ENCODE measurements at regions not wholly inside any gene's neighbourhood (a gene's known extent, or its start where the extent isn't known, plus 50 kb on each side); places are given as distances from the start of the nearest gene placed in this dataset.

DNA sequence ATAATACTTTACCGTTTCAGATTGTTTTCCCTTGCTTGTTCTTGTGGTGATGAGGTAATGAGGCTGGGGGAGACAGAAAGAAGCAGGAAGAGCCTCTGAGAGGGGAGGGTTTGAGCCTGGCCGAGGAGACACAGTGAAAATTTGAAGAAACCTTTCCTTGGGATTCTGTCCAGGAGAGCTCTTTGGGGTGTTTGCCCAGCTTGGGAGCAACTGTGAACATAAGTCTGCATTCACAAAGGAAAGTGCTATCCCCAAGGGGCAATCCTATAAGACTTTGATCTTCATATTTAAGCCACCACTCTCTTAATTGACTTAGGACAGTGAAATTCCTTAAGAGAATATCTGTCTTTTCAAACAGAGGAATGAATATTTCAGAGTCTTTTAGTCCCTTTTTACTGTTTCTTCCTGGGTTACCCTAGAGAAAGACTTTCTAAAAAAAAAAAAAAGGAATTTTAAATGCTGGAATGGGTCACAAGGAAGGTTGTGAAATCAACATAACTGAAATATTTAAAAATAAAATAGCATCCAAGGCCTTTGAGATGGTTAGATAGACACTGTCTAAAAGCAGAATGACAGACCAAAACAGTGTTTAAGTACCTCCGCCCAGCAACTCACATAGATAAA, 52.5 kb upstream of the STAM2 start:
- DNase-seq (ENCODE audit: low read depth in 2 of 2): no peak

GRCh38 chr2:152231446-152231845, 55.9 kb upstream of the STAM2 start:
- DNase-seq (ENCODE audit: low read depth in 2 of 2): no peak

GRCh38 chr2:152234277-152234676, 58.7 kb upstream of the STAM2 start:
- no peak for DNase-seq (ENCODE audit: low read depth in 2 of 2)

DNA sequence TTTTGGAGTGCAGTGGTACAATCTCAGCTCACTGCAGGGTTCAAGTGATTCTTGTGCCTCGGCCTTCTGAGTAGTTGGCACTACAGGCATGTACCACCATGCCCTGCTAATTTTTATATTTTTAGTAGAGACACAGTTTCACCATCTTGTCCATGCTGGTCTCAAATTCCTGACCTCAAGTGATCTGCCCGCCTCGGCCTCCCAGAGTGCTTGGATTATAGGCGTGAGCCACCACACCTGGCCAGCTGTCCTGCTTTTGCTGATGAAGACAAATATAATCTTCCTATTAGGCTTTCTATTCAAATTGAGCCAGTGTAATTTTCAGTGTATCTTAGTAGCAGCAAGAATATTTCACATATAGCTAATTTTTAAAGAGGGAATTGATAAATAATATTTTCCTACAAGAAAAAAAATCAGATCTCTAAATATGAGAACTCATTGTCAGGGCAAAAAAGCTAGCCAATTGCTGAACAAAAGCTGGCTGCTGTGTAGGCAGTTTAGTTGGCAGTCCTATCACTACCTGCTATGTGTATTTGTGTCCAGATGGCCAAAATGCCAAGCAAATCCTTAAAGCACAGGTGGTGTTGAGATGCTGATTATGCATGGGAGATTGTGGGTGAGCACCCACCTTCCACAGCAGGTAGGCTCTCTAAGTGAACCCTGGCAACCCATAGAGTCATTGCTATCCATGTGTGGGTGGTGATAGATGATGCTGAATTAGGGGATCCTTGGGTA, 60.8 kb upstream of the STAM2 start:
- no peak for DNase-seq (ENCODE audit: low read depth in 2 of 2)

GRCh38 chr2:152238016-152238415, 62.5 kb upstream of the STAM2 start:
- DNase-seq (ENCODE audit: low read depth in 2 of 2): no peak

DNA sequence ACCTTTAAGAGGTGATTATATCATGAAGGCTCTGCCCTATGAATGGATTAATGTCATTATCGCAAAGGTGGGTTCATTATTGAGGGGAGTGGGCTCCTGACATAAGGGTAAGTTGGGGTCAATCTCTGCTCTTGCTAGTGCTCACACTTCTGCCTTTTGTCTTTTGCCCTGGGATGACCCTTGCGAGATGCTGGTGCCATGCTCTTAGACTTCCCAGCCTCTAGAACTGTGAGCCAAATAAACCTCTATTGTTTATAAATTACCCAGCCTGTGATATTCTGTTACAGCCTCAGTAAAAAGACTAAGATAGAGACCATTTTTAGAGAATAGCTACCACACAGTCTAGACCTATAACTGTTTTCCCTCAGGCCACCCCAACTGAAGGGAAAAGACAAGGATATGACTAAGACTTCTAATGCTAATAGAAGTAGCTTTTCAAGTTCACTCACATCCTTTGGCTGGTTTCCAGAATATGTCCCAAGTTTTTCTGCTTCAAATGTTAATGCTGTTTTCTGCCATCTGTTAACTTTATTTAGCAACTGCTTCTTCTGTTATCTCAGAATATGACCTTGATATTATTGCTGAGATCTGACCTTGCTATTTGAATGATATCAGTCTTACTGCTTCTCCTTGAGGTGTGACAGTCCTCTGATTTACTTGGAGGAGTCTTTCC, 65.1 kb upstream of the STAM2 start:
- DNase-seq (ENCODE audit: low read depth in 2 of 2): peak in 1 of 2 donors; percentile 84

GRCh38 chr2:152241948-152242729, 66.6 kb upstream of the STAM2 start:
- no peak for DNase-seq (ENCODE audit: low read depth in 2 of 2)

GRCh38 chr2:152242787-152243472, 67.4 kb upstream of the STAM2 start:
- DNase-seq (ENCODE audit: low read depth in 2 of 2): no peak

DNA sequence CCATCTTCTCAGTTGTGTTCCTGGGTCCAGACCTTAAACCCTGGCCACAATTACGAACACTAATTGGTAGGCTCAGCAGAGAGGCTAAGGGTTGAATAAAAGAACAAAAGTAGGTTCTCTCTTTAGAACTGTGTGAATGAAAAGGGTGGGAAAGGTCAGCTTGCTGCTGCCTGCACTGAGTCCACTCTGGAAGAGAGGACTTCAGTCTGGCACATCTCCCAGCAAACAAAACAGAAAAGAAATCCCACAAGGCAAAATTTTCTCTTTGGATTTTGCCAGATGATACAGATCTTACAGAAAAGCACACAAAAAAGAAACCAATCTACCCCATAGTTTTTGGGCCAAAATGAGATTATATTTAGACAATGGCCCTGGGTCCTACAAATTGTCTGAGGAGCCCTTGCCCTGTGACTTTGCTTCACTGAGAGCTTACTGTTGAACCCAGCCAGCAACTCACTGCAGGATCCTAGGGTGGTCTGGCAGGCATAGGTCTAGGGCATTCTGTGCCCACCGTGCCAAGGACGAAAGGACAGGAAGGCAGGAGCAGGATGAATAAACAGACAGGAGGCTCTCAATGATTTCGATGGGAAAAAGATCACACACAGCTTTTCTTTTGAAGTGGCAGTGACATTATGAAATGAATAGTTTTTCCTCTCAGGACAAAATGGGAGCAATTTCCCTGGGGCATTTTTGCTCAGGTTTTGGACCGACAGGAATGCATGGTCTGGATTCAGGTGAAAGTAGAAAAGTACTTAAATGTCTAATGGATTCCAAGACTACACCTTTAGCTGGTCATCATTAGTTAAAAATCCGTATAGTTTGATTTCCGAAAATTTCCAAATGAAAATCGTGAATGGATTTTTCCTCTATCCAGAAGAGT, 68.4 kb upstream of the STAM2 start:
- peak in 1 of 2 donors; percentile 24 for DNase-seq (ENCODE audit: low read depth in 2 of 2)

- no peak for DNase-seq (ENCODE audit: low read depth in 2 of 2)
Observed at GRCh38 chr2:152245653-152246052, 70.1 kb upstream of the STAM2 start.

GRCh38 chr2:152246686-152247336, 71.2 kb upstream of the STAM2 start:
- DNase-seq (ENCODE audit: low read depth in 2 of 2): no peak

DNA sequence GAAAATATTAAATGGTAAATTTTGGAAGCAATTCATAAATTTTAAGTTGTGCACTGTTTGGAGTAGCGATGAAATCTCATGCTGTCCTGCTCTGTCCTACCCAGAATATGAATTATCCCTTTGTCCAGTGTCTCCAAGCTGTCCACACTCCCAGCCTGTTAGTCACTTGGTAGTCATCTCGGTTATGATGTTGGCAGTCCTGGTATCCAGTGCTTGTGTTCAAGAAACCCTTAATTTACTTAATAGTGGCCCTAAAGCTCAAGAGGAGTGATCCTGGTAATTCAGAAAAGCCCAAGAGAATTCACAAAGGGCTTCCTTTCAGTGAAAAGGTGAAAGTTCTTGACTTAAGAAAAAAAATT, 71.8 kb upstream of the STAM2 start:
- DNase-seq (ENCODE audit: low read depth in 2 of 2): no peak

DNA sequence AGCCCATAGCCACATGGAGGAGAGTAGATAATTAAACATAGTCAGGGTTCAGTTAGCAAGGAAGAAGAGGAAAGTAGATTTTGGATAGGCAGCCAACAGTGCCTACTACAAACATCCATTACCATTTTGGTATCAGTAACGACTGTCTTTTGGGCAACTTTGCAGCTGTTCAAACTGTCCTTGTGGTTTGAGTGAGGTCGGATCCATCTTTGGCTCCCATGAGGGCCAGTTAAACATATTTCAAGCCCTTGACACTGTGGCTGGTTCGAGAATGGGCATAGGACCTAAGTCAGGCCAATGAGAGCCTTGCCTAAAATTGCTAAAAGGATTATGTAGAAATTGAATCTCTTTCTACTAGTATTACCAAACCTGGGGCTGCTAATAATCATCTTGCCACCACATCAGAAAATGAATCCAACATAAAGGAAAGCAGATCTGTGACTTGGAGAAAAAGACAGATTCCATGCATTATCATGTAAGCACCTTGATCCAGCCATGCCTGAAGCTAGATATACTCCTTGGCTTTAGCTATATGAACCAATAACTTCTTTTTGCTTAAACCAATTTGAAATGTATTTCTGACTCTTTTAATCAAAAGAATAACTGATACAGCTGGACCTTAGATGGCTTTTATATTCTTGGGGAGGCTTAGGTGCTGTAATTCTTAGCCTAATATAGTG, 75.0 kb upstream of the STAM2 start:
- DNase-seq (ENCODE audit: low read depth in 2 of 2): no peak

GRCh38 chr2:152251211-152251610, 75.6 kb upstream of the STAM2 start:
- no peak for DNase-seq (ENCODE audit: low read depth in 2 of 2)

- no peak for DNase-seq (ENCODE audit: low read depth in 2 of 2)
Observed at GRCh38 chr2:152251811-152252210, 76.2 kb upstream of the STAM2 start.

DNA sequence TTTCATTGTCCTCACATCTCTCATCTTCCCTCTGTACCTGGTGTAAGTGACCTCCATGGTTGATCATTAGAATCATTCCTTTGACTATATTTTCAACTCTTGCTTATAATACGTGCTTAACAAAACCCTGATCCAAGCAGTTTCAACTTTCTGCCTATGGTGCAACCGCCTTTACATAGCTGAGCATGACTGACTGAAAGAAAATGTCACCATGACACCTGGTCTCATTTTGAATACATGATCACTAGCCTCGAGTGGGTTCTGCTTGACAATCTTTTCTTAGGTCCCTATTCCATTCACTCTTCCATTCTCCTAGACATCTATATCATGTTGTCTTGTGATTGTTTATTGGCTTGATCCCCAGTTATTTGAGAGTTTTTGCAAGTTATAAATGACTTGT, 78.9 kb upstream of the STAM2 start:
- no peak for DNase-seq (ENCODE audit: low read depth in 2 of 2)

GRCh38 chr2:152254976-152255375, 79.4 kb upstream of the STAM2 start:
- DNase-seq (ENCODE audit: low read depth in 2 of 2): no peak

DNA sequence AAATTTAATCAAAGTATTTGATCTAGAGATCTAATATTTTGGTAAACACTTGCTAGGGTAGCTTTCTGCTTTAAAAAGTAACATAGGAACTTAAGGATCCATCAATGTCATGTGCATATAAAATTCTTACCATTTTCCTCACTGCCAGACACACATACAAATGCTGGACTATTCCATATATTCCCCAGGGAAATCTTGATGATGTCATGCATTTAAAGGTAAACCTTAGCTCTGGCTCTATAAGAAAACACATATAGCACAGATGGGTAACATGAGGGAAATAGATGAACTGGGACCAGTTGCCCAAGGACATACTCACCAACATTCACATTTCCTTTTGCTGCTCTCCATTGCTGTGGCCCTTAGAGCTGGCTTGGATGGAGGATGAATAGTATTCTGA, 79.1 kb upstream of the FMNL2 start:
- DNase-seq (ENCODE audit: low read depth in 2 of 2): no peak

GRCh38 chr2:152260939-152261338, 74.0 kb upstream of the FMNL2 start:
- DNase-seq (ENCODE audit: low read depth in 2 of 2): no peak

All from dermis microvascular lymphatic vessel endothelial cell (primary cell).